ENCODE measurements at regions not wholly inside any gene's neighbourhood (a gene's known extent, or its start where the extent isn't known, plus 50 kb on each side); places are given as distances from the start of the nearest gene placed in this dataset.

DNA sequence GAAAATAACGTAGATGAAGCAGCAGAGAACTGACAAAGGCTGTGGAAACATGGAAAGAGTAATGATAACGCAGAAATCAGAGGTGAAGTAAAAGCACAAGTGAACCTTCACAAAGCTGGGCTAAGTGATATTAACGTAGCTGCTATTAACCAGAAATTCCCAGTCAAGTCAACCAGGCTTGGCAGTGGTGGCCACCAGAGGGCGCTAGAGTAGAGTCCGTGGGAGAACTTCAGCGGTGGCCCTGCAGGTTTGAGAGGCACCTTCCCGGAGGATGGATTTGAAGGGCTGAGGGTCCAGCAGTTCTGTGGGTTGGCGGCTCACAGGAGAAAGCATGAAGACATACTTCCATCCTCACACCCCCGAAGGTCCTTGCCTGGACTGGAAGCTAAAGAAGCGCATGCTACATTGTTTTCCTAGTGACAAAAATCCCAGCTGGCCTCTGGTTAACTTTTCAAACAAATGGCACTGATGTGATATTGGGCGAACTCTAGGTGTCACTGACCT, 81.7 kb upstream of the ZNF648 start:
- TF ChIP-seq CTCF (IDR thresholded peaks at IDR 0.05) (peak; percentile 90), EZH2 (IDR thresholded peaks at IDR 0.05; ENCODE audit: borderline replicate concordance, insufficient read depth, low read depth, low read length, poor library complexity, severe bottlenecking) (no peak)

Data from B cell (primary cell).